Thymus (tissue), 11 donors: ENCODE measurements at regions not wholly inside any gene's neighbourhood (a gene's known extent, or its start where the extent isn't known, plus 50 kb on each side); places are given as distances from the start of the nearest gene placed in this dataset.

Experiments
- DNase-seq, 9 donors: peaks; one replicate each; pipeline ENCODE4 v3.0.0-alpha.2; 2013; ENCODE audit warnings: low spot score in 9 of 9, low read depth in 6 of 9, missing footprints in 1 of 9
- H3K27ac ChIP-seq, 2 donors: one replicate each; pipeline ENCODE4 v1.5.1; 2013; ENCODE audit warnings: control low read depth in 1 of 2, low read depth in 1 of 2, low read length in 1 of 2, mild to moderate bottlenecking in 1 of 2, moderate library complexity in 1 of 2
- H3K27me3 ChIP-seq, 2 donors: one replicate each; pipeline ENCODE4 v1.5.1; 2013; ENCODE audit warnings: low read length in 1 of 2; ENCODE audit not compliant: control insufficient read depth in 2 of 2, insufficient read depth in 1 of 2
- H3K36me3 ChIP-seq, 2 donors: one replicate each; pipeline ENCODE4 v1.5.1; 2013; ENCODE audit warnings: low read length in 1 of 2, mild to moderate bottlenecking in 1 of 2, moderate library complexity in 1 of 2; ENCODE audit not compliant: control insufficient read depth in 2 of 2, insufficient read depth in 2 of 2
- H3K4me1 ChIP-seq, 2 donors: one replicate each; pipeline ENCODE4 v1.5.1; 2013; ENCODE audit warnings: low read length in 2 of 2; ENCODE audit not compliant: control insufficient read depth in 2 of 2, insufficient read depth in 2 of 2
- H3K4me3 ChIP-seq, 2 donors: one replicate each; pipeline ENCODE4 v1.5.1; 2013; ENCODE audit warnings: low read length in 2 of 2, control low read depth in 1 of 2, mild to moderate bottlenecking in 1 of 2
- H3K9me3 ChIP-seq, 2 donors: one replicate each; pipeline ENCODE4 v1.5.1; 2013; ENCODE audit warnings: low read length in 1 of 2, mild to moderate bottlenecking in 1 of 2; ENCODE audit not compliant: control insufficient read depth in 2 of 2, insufficient read depth in 1 of 2
- WGBS: extraction: QIAGEN DNeasy Blood & Tissue Kit; methylation state at CpG from one replicate; pipeline ENCODE4 v1.1.7; 2013; 5-methylcytosine and 5-hydroxymethylcytosine counted together
- donor health status: healthy.

GRCh38 chr15:95975212-95975611 lies 355.3 kb upstream of the NR2F2 start:
- Histone ChIP-seq H3K4me3 (no peak overlapping the region), H3K9me3 (no peaks in the 10 kb centered on the region), H3K36me3 (no peaks in the 10 kb centered on the region), H3K4me1 (peaks cover 0 to 2% of the 10 kb centered on the region in 2 donors), H3K27me3 (no peaks in the 10 kb centered on the region), H3K27ac (no peak overlapping the region)
- 81% methylated on average over 4 of the region's 4 CpGs for WGBS
- no peak for DNase-seq

- DNase-seq = no peak
- 99% methylated on average over 3 of the region's 3 CpGs for WGBS
- H3K36me3 ChIP-seq = no peaks in the 10 kb centered on the region
- peaks cover 4 to 5% of the 10 kb centered on the region in 2 donors for H3K27me3 ChIP-seq
- H3K9me3 ChIP-seq = no peaks in the 10 kb centered on the region
- H3K27ac ChIP-seq = no peak overlapping the region
- no peaks in the 10 kb centered on the region for H3K4me1 ChIP-seq
- H3K4me3 ChIP-seq = no peak overlapping the region
These were observed 351.2 kb upstream of the NR2F2 start for GRCh38 chr15:95979286-95979685.

DNA sequence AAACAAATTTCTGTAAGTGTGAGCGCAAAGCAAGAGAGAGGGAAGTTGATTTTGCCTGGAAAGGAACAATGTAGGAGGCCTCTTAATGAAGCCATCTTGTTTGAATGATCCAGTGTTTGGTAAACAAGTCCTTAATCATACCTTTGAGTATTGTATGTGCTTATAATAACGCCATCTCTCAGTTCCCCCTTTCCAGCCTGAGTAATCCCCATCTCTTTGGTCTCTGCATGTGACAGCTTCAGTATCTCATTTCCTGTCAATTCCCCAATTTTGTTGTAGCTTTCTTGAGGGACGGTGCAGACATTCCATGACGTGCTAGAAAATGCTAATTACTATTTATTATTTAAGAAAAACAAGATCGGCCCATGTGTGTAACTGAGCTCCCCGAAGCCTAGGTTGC lies 349.3 kb upstream of the NR2F2 start:
- no peaks in the 10 kb centered on the region for H3K36me3 ChIP-seq
- H3K9me3 ChIP-seq = no peaks in the 10 kb centered on the region
- no peak overlapping the region for H3K4me3 ChIP-seq
- no peaks in the 10 kb centered on the region for H3K4me1 ChIP-seq
- no peak overlapping the region for H3K27ac ChIP-seq
- DNase-seq = no peak
- H3K27me3 ChIP-seq = peaks cover 4 to 5% of the 10 kb centered on the region in 2 donors
- 96% methylated on average over 6 of the region's 6 CpGs for WGBS

DNA sequence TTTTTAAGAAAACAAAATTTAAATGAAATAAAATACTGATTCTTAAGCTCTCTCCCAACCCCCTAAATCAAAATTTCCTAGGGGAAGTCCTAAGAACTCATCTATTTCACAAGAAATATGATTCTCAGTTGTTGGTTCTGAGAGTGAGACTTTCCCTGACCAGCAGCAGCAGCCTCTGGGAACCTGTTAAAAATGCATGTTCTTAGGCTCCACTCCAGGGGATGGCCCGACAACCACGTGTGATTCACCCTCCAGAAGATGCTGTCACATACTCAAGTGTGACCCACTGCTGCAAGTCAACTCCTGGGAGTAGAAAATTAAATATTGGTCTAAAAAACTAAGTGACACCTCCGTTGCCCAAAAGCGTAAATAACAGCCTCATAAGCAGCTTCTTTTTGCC lies 343.2 kb upstream of the NR2F2 start:
- peaks cover 0 to 4% of the 10 kb centered on the region in 2 donors for H3K4me1 ChIP-seq
- DNase-seq = no peak
- no peaks in the 10 kb centered on the region for H3K36me3 ChIP-seq
- H3K9me3 ChIP-seq = no peaks in the 10 kb centered on the region
- no peak overlapping the region for H3K27ac ChIP-seq
- WGBS = 73% methylated on average over 4 of the region's 4 CpGs
- peaks cover 2 to 12% of the 10 kb centered on the region in 2 donors for H3K27me3 ChIP-seq
- H3K4me3 ChIP-seq = no peak overlapping the region

DNA sequence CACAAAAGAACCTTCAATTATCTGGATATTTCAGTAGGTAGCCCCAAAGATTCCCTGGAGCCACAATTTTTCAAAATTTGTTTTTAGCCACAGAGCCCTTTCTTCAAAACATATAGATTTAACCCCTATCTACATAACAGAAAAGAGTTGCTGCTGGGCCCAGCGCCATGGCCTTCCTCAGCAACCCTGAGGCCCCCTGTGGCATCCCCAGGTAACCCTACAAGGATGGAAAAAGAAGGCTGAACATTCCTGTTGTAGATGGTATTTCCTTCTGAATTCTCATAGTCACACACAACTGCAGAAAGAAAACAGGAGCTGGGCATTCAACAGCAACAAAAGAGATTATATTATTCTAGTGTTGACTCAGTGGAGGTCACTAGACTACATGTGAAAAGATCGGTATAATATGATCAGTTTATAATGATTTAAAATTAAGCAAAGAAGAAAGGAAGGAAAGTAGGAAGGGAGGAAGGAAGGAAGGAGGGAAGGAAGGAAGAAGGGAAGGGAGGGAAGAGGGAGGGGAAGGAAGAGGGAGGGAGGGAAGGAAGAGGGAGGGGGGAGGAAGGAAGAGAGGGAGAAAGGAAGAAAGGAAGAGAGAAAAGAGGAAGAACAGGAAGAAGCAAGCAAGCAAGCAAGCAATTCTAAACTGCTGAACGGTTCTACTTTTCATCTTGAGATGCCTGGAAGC lies 342.5 kb upstream of the NR2F2 start:
- Histone ChIP-seq H3K9me3 (no peaks in the 10 kb centered on the region), H3K27ac (no peak overlapping the region), H3K4me1 (peaks cover 0 to 4% of the 10 kb centered on the region in 2 donors), H3K36me3 (no peaks in the 10 kb centered on the region), H3K27me3 (peaks cover 0 to 15% of the 10 kb centered on the region in 2 donors), H3K4me3 (no peak overlapping the region)
- no peak for DNase-seq
- 75% methylated on average over 3 of the region's 3 CpGs for WGBS

- WGBS = 80% methylated on average over 4 of the region's 4 CpGs
- DNase-seq = peak in 2 of 9 donors; percentile 8 to 40
- Histone ChIP-seq H3K4me1 (peaks cover 0 to 4% of the 10 kb centered on the region in 2 donors), H3K36me3 (no peaks in the 10 kb centered on the region), H3K27ac (no peak overlapping the region), H3K4me3 (no peak overlapping the region), H3K27me3 (peaks cover 0 to 15% of the 10 kb centered on the region in 2 donors), H3K9me3 (no peaks in the 10 kb centered on the region)
These were observed 342.0 kb upstream of the NR2F2 start for GRCh38 chr15:95988574-95988887.

- H3K27ac ChIP-seq = no peak overlapping the region
- no peak overlapping the region for H3K4me3 ChIP-seq
- WGBS = 96% methylated on average over 3 of the region's 3 CpGs
- peaks cover 0 to 17% of the 10 kb centered on the region in 2 donors for H3K27me3 ChIP-seq
- no peaks in the 10 kb centered on the region for H3K9me3 ChIP-seq
- peaks cover 0 to 4% of the 10 kb centered on the region in 2 donors for H3K4me1 ChIP-seq
- no peak for DNase-seq
- H3K36me3 ChIP-seq = no peaks in the 10 kb centered on the region
These were observed 341.1 kb upstream of the NR2F2 start for GRCh38 chr15:95989392-95989791.

DNA sequence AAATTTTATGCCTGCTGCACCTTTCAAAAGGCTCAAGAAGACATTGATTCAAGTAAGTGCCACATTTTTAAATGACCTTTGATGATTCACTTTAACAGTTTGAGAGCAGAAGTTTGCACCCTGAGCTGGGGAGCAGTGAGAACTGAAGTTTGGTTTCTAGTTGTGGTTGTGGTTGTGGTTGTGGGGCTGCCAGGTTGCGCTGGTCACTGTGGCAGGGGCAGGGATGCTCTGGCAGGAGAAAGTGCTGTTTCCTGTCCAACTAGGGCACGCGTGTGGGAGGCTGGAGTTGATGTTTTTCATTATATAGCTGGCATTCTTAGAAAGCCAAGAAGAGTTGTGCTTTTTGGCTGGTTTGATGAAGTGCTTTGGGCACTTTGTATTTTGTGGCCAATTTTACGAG lies 339.7 kb upstream of the NR2F2 start:
- peaks cover 0 to 4% of the 10 kb centered on the region in 2 donors for H3K4me1 ChIP-seq
- 53% methylated on average over 4 of the region's 4 CpGs for WGBS
- no peaks in the 10 kb centered on the region for H3K9me3 ChIP-seq
- peaks cover 4 to 27% of the 10 kb centered on the region in 2 donors for H3K27me3 ChIP-seq
- no peaks in the 10 kb centered on the region for H3K36me3 ChIP-seq
- no peak overlapping the region for H3K4me3 ChIP-seq
- no peak for DNase-seq
- no peak overlapping the region for H3K27ac ChIP-seq

GRCh38 chr15:95994418-95994817 lies 336.1 kb upstream of the NR2F2 start:
- no peak for DNase-seq
- Histone ChIP-seq H3K27ac (no peak overlapping the region), H3K4me3 (no peak overlapping the region), H3K36me3 (no peaks in the 10 kb centered on the region), H3K4me1 (no peaks in the 10 kb centered on the region), H3K27me3 (peaks cover 11 to 35% of the 10 kb centered on the region in 2 donors), H3K9me3 (no peaks in the 10 kb centered on the region)
- WGBS = 92% methylated on average over 4 of the region's 4 CpGs
